ENCODE measurements at regions not wholly inside any gene's neighbourhood (a gene's known extent, or its start where the extent isn't known, plus 50 kb on each side); places are given as distances from the start of the nearest gene placed in this dataset.
"Not testable (repeated sequence)": the region's sequence is repeated elsewhere in the genome, so short reads cannot be mapped to it uniquely, and the experiment has no call there.

DNA sequence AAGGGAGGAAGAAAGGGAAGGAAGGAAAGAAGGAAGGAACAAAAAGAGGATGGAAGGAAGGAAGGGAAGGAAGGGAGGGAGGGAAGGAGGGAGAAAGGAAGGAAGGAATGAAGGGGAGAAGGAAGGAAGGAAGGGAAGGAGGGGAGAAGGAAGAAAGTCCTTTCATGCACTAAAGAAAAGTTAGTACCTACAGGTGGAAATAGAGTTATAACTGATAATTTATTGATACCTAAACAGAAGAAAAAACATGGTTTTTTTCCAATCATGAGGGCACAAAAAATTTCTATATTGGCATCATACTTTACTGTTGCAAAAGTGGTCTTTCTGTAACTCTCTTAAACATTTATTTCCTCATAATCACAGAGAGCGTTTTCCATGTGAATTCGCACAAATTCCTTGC is 659.4 kb downstream of the MAFB start:
- no peak for ATAC-seq (replicated peaks)
- H3K27me3 Mint-ChIP-seq = peaks cover 0 to 6% of the 10 kb centered on the region in 2 donors

DNA sequence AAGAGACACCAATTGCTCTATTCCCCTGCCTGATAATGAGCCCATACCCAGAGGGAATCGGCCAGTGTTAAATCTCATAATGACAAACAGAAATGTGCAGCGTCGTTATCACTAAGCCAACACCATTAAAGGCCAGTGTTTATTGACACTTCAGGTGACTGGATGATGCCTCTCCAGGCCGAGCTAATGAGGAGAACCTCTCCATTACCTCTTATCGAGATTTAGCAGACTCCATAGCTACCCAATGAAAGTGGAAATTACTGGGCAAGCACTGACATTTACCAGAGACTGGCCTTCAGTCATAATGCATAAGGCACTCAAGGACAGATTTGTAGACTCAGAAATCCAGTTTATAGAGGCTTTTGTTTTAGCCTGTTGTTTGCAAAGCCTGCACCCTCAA is 669.5 kb downstream of the MAFB start:
- Mint-ChIP-seq H3K4me3 (no peak overlapping the region), H3K27ac (no peak overlapping the region), H3K27me3 (no peaks in the 10 kb centered on the region), H3K9me3 (peaks cover 0 to 2% of the 10 kb centered on the region in 2 donors), H3K4me1 (ENCODE audit: low read depth in 2 of 2) (no peaks in the 10 kb centered on the region), H3K36me3 (ENCODE audit: insufficient read depth) (no peaks in the 10 kb centered on the region)
- ATAC-seq (replicated peaks) (no peak), DNase-seq (no peak)

More for the DNA sequence above, 659.4 kb downstream of the MAFB start:
- H3K9me3 Mint-ChIP-seq = peaks cover 8 to 9% of the 10 kb centered on the region in 2 donors
- H3K4me3 Mint-ChIP-seq = no peak overlapping the region
- H3K36me3 Mint-ChIP-seq (ENCODE audit: insufficient read depth) = no peaks in the 10 kb centered on the region
- no peak for DNase-seq
- H3K27ac Mint-ChIP-seq = no peak overlapping the region
- no peaks in the 10 kb centered on the region for H3K4me1 Mint-ChIP-seq (ENCODE audit: low read depth in 2 of 2)

DNA sequence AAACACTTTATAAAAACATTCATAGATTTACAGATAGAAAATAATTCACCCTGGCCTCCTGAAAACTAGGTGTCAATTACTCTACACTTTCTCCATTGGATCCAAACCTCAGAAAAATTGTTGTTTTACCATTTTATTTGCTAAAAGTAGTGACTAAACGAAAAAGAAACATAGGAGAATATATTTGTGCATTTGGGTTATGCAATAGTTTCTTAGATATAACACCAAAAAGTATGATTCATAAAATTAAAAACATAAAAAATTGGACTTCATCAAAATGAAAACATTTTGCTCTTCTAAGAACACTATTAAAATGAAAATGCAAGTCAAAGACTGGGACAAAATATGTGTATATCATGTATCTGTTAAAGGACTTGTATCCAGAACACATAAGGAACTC is 671.3 kb downstream of the MAFB start:
- Mint-ChIP-seq H3K27ac (no peak overlapping the region), H3K9me3 (peaks cover 2 to 4% of the 10 kb centered on the region in 2 donors), H3K4me3 (no peak overlapping the region), H3K36me3 (ENCODE audit: insufficient read depth) (no peaks in the 10 kb centered on the region), H3K27me3 (no peaks in the 10 kb centered on the region), H3K4me1 (ENCODE audit: low read depth in 2 of 2) (no peaks in the 10 kb centered on the region)
- no peak for DNase-seq
- no peak for ATAC-seq (replicated peaks)

DNA sequence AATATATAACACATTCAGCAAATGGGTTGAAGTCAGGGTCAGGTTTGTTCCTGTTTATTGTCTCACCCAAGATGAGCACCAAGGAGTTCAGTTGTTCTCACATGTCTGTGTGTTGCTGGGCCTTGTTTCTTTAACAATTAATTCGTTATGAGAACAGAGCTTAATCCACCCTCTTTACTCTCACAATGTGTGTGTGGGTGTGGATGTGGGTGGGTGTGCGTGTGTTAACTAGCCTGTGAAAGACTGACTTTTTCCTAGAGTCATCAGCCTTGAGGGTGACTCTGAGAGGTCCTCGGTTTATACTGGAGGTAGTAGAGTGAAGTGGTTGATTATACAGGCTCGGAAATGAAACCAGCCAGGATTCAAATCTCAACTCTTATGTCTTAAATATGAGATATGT is 672.1 kb downstream of the MAFB start:
- Mint-ChIP-seq H3K27me3 (no peaks in the 10 kb centered on the region), H3K27ac (no peak overlapping the region), H3K36me3 (ENCODE audit: insufficient read depth) (no peaks in the 10 kb centered on the region), H3K4me1 (ENCODE audit: low read depth in 2 of 2) (no peaks in the 10 kb centered on the region), H3K9me3 (peaks cover 4 to 6% of the 10 kb centered on the region in 2 donors), H3K4me3 (no peak overlapping the region)
- DNase-seq (no peak), ATAC-seq (replicated peaks) (no peak)

DNA sequence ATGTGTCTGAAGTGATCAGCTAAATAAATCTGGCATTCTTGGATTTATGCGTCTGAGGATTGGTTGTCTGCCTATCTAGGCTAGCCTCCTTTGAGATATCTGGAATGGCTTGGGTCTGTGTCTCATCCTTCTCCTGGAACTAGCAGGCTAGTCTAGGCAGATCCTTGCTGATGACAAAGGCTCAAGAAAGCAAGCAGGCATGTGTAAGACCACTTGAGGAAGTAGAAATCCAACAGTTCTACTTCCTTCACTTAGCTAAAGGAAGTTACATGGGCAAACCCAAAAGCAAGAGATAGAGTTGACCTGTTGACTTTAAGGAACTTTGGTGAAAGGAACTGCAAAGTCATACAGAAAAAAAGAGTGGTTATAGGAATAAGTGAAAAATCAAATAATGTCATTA is 672.6 kb downstream of the MAFB start:
- Mint-ChIP-seq H3K27ac (no peak overlapping the region), H3K36me3 (ENCODE audit: insufficient read depth) (no peaks in the 10 kb centered on the region), H3K4me3 (no peak overlapping the region), H3K27me3 (no peaks in the 10 kb centered on the region), H3K9me3 (peaks cover 6 to 9% of the 10 kb centered on the region in 2 donors), H3K4me1 (ENCODE audit: low read depth in 2 of 2) (no peaks in the 10 kb centered on the region)
- DNase-seq (no peak), ATAC-seq (replicated peaks) (no peak)

DNA sequence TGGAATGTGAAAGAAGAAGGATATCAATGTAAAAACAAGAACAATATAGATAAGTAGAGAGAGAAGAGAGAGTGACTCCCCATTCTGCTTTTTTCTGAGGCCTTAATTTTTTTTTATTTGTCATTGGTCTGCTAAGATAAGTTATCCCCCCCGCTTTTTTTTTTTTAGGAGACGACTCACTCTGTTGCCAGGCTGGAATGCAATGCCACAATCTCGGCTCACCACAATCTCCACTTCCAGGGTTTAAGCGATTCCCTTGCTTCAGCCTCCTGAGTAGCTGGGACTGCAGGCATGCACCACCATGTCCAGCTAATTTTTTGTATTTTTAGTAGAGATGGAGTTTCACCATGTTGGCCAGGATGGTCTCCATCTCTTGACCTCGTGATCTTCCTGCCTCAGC is 677.0 kb downstream of the MAFB start:
- H3K9me3 Mint-ChIP-seq = peaks cover 5 to 13% of the 10 kb centered on the region in 2 donors
- not testable (repeated sequence) for H3K36me3 Mint-ChIP-seq (ENCODE audit: insufficient read depth); H3K4me3 Mint-ChIP-seq; H3K4me1 Mint-ChIP-seq (ENCODE audit: low read depth in 2 of 2); ATAC-seq (replicated peaks); H3K27ac Mint-ChIP-seq; H3K27me3 Mint-ChIP-seq; DNase-seq

DNA sequence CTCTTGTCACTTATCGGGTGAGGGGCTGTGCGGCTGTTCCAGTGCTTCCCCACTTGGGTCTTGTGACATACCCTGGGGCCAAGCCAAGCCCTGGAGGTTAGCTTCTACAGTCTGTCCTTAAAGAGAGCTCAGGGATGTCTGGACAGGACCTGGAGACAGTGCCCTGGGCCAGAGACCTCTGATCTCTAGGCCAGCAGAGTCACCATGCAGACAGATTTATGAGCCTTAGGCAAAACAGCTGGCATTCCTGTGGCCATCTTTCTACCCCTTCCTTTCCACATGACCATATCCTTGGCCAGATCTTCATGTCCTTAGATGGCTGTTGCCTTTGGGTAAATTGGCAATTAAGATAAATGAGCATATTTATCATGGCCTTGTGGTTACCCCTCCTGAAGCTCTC is 678.6 kb downstream of the MAFB start:
- DNase-seq (no peak), ATAC-seq (replicated peaks) (no peak)
- no peaks in the 10 kb centered on the region for H3K4me1 Mint-ChIP-seq (ENCODE audit: low read depth in 2 of 2)
- no peaks in the 10 kb centered on the region for H3K36me3 Mint-ChIP-seq (ENCODE audit: insufficient read depth)
- H3K9me3 Mint-ChIP-seq = peaks cover 5 to 13% of the 10 kb centered on the region in 2 donors
- H3K27me3 Mint-ChIP-seq = no peaks in the 10 kb centered on the region
- H3K27ac Mint-ChIP-seq = no peak overlapping the region
- no peak overlapping the region for H3K4me3 Mint-ChIP-seq

DNA sequence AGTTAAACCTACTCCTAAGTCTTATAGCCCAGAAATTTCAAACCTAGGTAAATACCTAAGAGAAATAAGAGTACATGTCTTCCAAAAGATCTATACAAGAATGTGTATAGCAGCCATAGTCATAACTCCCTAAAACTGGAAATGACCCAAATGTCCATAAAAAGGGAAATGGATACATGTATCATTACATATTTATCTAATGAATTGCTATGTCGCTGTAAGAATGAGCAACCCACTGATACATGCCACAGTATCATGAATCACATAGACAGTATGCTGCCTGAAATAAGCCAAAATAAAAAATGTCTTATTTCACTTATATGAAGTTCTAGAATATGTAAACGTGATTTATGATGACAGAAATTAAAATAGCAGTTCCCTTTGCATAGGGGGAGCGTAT is 679.5 kb downstream of the MAFB start:
- H3K9me3 Mint-ChIP-seq = peaks cover 5 to 13% of the 10 kb centered on the region in 2 donors
- ATAC-seq (replicated peaks) (no peak), DNase-seq (no peak)
- H3K4me3 Mint-ChIP-seq = no peak overlapping the region
- H3K4me1 Mint-ChIP-seq (ENCODE audit: low read depth in 2 of 2) = no peaks in the 10 kb centered on the region
- H3K27ac Mint-ChIP-seq = no peak overlapping the region
- H3K27me3 Mint-ChIP-seq = no peaks in the 10 kb centered on the region
- no peaks in the 10 kb centered on the region for H3K36me3 Mint-ChIP-seq (ENCODE audit: insufficient read depth)

DNA sequence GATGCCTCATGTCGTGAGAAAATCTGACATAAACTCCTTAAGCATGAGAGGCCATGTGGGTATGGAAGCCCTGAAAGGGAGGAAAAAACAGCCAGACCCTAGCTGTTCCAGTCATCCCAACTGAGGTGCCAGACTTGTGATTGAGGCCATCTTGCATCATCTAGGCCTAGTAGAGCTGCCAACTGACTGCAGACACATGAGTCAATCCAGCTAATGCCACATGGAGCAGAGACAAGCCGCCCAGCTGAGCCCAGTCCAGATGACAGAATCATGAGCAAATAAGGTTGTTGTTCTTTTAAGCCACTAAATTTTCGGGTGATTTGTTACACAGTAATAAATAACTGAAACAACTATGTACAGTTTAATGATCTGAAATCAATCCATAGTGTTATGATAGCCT is 680.9 kb downstream of the MAFB start:
- H3K36me3 Mint-ChIP-seq (ENCODE audit: insufficient read depth) = no peaks in the 10 kb centered on the region
- peaks cover 5 to 13% of the 10 kb centered on the region in 2 donors for H3K9me3 Mint-ChIP-seq
- no peak overlapping the region for H3K4me3 Mint-ChIP-seq
- H3K4me1 Mint-ChIP-seq (ENCODE audit: low read depth in 2 of 2) = no peaks in the 10 kb centered on the region
- DNase-seq (no peak), ATAC-seq (replicated peaks) (no peak)
- H3K27me3 Mint-ChIP-seq = no peaks in the 10 kb centered on the region
- H3K27ac Mint-ChIP-seq = no peak overlapping the region

DNA sequence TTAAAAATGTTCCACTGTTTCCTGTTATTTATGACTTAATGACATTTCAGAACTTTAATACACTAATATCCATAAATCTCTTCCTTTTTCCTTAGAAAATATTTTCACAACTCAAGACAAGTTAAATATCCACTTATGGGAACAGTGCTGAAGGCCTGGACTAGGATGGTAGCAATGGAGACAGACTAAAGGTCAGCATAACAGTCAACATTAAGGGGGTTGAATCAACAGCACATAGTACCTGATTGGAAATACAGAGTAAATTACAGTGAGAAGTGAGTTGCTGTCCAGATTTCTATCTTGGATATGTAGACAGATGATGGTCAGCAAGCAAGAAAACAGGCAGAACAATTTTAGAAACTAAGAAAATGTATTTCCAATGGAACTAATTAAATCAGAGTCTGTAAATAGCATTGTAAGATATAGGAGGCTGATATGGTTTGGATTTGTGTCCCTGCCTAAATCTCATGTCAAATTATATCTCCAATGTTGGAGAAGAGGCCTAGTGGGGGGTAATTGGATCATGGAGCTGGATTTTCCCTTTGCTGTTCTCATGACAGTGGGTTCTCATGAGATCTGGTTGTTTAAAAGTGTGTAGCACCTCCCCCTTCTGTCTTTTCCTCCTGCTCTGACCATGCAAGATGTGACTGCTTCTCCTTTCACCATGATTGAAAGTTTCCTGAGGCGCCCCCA is 682.7 kb downstream of the MAFB start:
- Mint-ChIP-seq H3K9me3 (peaks cover under 1 to 3% of the 10 kb centered on the region in 2 donors), H3K4me1 (ENCODE audit: low read depth in 2 of 2) (no peaks in the 10 kb centered on the region), H3K4me3 (no peak overlapping the region), H3K36me3 (ENCODE audit: insufficient read depth) (no peaks in the 10 kb centered on the region), H3K27me3 (no peaks in the 10 kb centered on the region), H3K27ac (no peak overlapping the region)
- DNase-seq = no peak
- ATAC-seq (replicated peaks) = no peak

DNA sequence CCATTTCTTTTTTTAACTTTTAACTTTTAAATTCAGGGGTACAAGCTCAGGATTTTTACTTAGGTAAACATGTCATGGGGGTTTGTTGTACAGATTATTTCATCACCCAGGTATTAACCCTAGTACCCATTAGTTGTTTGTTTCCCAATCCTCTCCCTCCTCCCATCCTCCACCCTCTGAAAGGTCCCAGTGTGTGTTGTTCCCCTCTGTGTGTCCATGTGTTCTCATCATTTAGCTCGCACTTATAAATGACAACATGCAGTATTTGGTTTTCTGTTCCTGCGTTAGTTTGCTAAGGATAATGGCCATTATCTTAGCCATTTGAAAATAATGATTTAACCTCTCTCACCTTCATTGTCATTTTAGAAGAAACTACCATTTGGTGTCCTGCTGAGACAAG is 684.9 kb downstream of the MAFB start:
- H3K9me3 Mint-ChIP-seq; ATAC-seq (replicated peaks); H3K4me1 Mint-ChIP-seq (ENCODE audit: low read depth in 2 of 2); H3K27me3 Mint-ChIP-seq; H3K36me3 Mint-ChIP-seq (ENCODE audit: insufficient read depth); H3K4me3 Mint-ChIP-seq; DNase-seq; H3K27ac Mint-ChIP-seq: not testable (repeated sequence)

DNA sequence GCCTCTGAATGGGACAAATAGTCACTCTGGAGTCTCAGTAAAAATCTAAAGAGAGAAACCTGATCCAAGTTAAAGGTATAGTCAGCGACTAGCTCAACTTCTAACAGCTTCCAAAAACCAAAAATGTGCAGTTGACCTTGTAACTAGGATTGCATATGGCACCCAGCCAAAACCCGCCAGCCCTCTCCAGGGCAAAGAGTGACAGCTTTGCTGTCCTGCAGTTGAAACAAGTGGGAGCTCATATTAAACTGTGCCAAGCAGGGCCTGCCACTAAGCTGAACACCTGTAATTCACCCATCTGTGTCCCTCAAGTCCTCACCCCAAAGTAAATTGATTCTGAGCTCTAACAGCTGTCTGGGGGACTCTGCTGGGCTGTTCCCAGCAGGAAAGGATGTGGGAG is 695.3 kb downstream of the MAFB start:
- no peaks in the 10 kb centered on the region for H3K4me1 Mint-ChIP-seq (ENCODE audit: low read depth in 2 of 2)
- DNase-seq = no peak
- no peak overlapping the region for H3K4me3 Mint-ChIP-seq
- ATAC-seq (replicated peaks) = no peak
- H3K9me3 Mint-ChIP-seq = peaks cover 0 to 7% of the 10 kb centered on the region in 2 donors
- H3K27me3 Mint-ChIP-seq = no peaks in the 10 kb centered on the region
- no peak overlapping the region for H3K27ac Mint-ChIP-seq
- peaks cover 2% of the 10 kb centered on the region for H3K36me3 Mint-ChIP-seq (ENCODE audit: insufficient read depth)

DNA sequence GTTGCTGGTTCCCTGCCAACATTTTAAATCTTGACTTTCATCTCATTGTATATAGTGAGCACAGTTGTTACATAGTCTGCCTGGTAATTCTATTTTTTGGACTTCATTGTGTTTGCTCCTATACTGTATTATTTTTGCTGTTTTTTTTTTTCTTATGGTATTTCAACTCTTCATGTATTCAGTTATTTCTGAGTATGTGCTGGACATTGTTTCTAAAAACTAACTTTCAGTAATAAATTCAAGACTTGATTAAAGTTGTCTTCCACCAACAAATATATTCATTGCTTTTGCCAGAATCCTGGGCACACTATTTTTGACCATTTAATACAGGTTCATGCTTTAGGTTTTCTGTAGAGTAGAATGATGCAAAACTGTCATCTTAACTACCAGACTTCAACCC is 698.3 kb downstream of the MAFB start:
- H3K9me3 Mint-ChIP-seq = peaks cover under 1 to 5% of the 10 kb centered on the region in 2 donors
- no peak overlapping the region for H3K27ac Mint-ChIP-seq
- H3K27me3 Mint-ChIP-seq = no peaks in the 10 kb centered on the region
- H3K36me3 Mint-ChIP-seq (ENCODE audit: insufficient read depth) = peaks cover 2% of the 10 kb centered on the region
- H3K4me1 Mint-ChIP-seq (ENCODE audit: low read depth in 2 of 2) = no peaks in the 10 kb centered on the region
- ATAC-seq (replicated peaks) = no peak
- no peak overlapping the region for H3K4me3 Mint-ChIP-seq
- no peak for DNase-seq

DNA sequence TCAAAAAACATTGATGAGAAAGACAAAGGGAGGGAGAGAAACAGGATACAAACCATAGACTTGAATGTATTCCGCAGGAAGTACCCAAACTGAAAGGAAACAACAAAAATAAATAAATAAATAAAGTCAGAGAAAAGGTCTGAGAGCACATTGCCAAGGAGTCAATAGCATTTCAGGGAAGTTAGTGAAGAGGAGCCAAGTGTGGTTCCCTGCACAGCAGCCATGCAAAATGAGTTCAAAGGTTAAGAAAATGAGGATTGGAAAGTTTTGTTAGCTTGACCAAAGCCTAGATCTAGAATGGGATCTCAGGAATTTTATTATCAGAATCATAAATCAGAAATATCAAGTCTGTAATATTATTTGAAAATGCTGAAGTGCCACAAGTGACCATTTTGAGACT is 700.0 kb downstream of the MAFB start:
- ATAC-seq (replicated peaks) (no peak), DNase-seq (no peak)
- peaks cover 6 to 8% of the 10 kb centered on the region in 2 donors for H3K9me3 Mint-ChIP-seq
- H3K4me1 Mint-ChIP-seq (ENCODE audit: low read depth in 2 of 2) = no peaks in the 10 kb centered on the region
- H3K4me3 Mint-ChIP-seq = no peak overlapping the region
- no peaks in the 10 kb centered on the region for H3K27me3 Mint-ChIP-seq
- no peaks in the 10 kb centered on the region for H3K36me3 Mint-ChIP-seq (ENCODE audit: insufficient read depth)
- no peak overlapping the region for H3K27ac Mint-ChIP-seq
